Activated CD4-positive, alpha-beta memory T cell treated with anti-CD3 and anti-CD28 coated beads, Interleukin-2, amount 10 ng/mL, durations not matched to agents 7 days and 5 days (primary cell): ENCODE measurements at regions not wholly inside any gene's neighbourhood (a gene's known extent, or its start where the extent isn't known, plus 50 kb on each side); places are given as distances from the start of the nearest gene placed in this dataset.
"Not testable (repeated sequence)": the region's sequence is repeated elsewhere in the genome, so short reads cannot be mapped to it uniquely, and the experiment has no call there.

Experiments
- CTCF ChIA-PET: fragments of 350-600 bp; sonication (Branson Sonifier 250); formaldehyde crosslinking; loops from one replicate; lab custom pipeline; 2021; ENCODE audit warnings: antibody characterized with exemption, inconsistent platforms; lab: Charles Lee
- POLR2A ChIA-PET: fragments of 350-600 bp; sonication (Branson Sonifier 250); formaldehyde crosslinking; loops from one replicate; lab custom pipeline; 2021; ENCODE audit warnings: antibody characterized with exemption; lab: Charles Lee
- DNase-seq: peaks from one replicate; pipeline ENCODE4 v3.0.0-alpha.2; 2020
- H3K27ac Mint-ChIP-seq: one replicate; pipeline ENCODE4 v1.8.0; 2021; ENCODE audit warnings: mild to moderate bottlenecking, mixed read lengths
- H3K27me3 Mint-ChIP-seq: one replicate; pipeline ENCODE4 v1.8.0; 2021; ENCODE audit warnings: mixed read lengths
- H3K36me3 Mint-ChIP-seq: one replicate; pipeline ENCODE4 v1.8.0; 2021; ENCODE audit warnings: low read depth, mixed read lengths
- H3K4me1 Mint-ChIP-seq: one replicate; pipeline ENCODE4 v1.8.0; 2021; ENCODE audit warnings: mixed read lengths
- H3K4me3 Mint-ChIP-seq: one replicate; pipeline ENCODE4 v1.8.0; 2021; ENCODE audit warnings: mild to moderate bottlenecking, mixed read lengths
- H3K9me3 Mint-ChIP-seq: one replicate; pipeline ENCODE4 v1.8.0; 2021; ENCODE audit warnings: mixed read lengths

- DNase-seq = not testable (repeated sequence)
Observed at GRCh38 chr1:2851918-2852317, 50.4 kb upstream of the TTC34 start.

GRCh38 chr1:2853711-2854110, 52.2 kb upstream of the TTC34 start:
- Mint-ChIP-seq H3K27ac (no peak overlapping the region), H3K27me3 (no peaks in the 10 kb centered on the region), H3K36me3 (no peaks in the 10 kb centered on the region), H3K4me1 (no peaks in the 10 kb centered on the region), H3K4me3 (no peak overlapping the region), H3K9me3 (peaks cover 4% of the 10 kb centered on the region)
- DNase-seq = no peak
- ChIA-PET CTCF (no interaction called here), POLR2A (no interaction called here)

More at GRCh38 chr1:2851918-2852317, 50.4 kb upstream of the TTC34 start:
- H3K4me3 Mint-ChIP-seq, CTCF ChIA-PET, H3K27ac Mint-ChIP-seq, POLR2A ChIA-PET, H3K27me3 Mint-ChIP-seq, H3K36me3 Mint-ChIP-seq, H3K9me3 Mint-ChIP-seq, H3K4me1 Mint-ChIP-seq: not testable (repeated sequence)

- Mint-ChIP-seq H3K9me3 (peaks cover 6% of the 10 kb centered on the region), H3K27ac (no peak overlapping the region), H3K36me3 (no peaks in the 10 kb centered on the region), H3K4me1 (no peaks in the 10 kb centered on the region), H3K27me3 (no peaks in the 10 kb centered on the region), H3K4me3 (no peak overlapping the region)
- no peak for DNase-seq
- POLR2A ChIA-PET = no interaction called here
- CTCF ChIA-PET = no interaction called here
Observed at GRCh38 chr1:2854151-2854550, 52.7 kb upstream of the TTC34 start.

- CTCF ChIA-PET = no interaction called here
- no peak for DNase-seq
- no peaks in the 10 kb centered on the region for H3K27me3 Mint-ChIP-seq
- no peak overlapping the region for H3K4me3 Mint-ChIP-seq
- no peaks in the 10 kb centered on the region for H3K4me1 Mint-ChIP-seq
- POLR2A ChIA-PET = no interaction called here
- H3K27ac Mint-ChIP-seq = no peak overlapping the region
- H3K9me3 Mint-ChIP-seq = peaks cover 6% of the 10 kb centered on the region
- no peaks in the 10 kb centered on the region for H3K36me3 Mint-ChIP-seq
Observed at GRCh38 chr1:2854611-2855010, 53.1 kb upstream of the TTC34 start.

- no peaks in the 10 kb centered on the region for H3K4me1 Mint-ChIP-seq
- no peak for DNase-seq
- no peaks in the 10 kb centered on the region for H3K27me3 Mint-ChIP-seq
- H3K4me3 Mint-ChIP-seq = no peak overlapping the region
- no peaks in the 10 kb centered on the region for H3K36me3 Mint-ChIP-seq
- ChIA-PET CTCF (no interaction called here), POLR2A (no interaction called here)
- H3K27ac Mint-ChIP-seq = no peak overlapping the region
- H3K9me3 Mint-ChIP-seq = peaks cover 6% of the 10 kb centered on the region
Observed at GRCh38 chr1:2855206-2856065, 53.9 kb upstream of the TTC34 start.

- CTCF ChIA-PET = no interaction called here
- DNase-seq = no peak
- Mint-ChIP-seq H3K9me3 (peaks cover 6% of the 10 kb centered on the region), H3K27ac (no peak overlapping the region), H3K4me1 (no peaks in the 10 kb centered on the region), H3K27me3 (no peaks in the 10 kb centered on the region), H3K36me3 (no peaks in the 10 kb centered on the region), H3K4me3 (no peak overlapping the region)
- POLR2A ChIA-PET = no interaction called here
Observed at GRCh38 chr1:2856066-2856390, 54.5 kb upstream of the TTC34 start.

- CTCF ChIA-PET = no interaction called here
- H3K4me3 Mint-ChIP-seq = no peak overlapping the region
- no peaks in the 10 kb centered on the region for H3K36me3 Mint-ChIP-seq
- H3K27me3 Mint-ChIP-seq = no peaks in the 10 kb centered on the region
- POLR2A ChIA-PET = no interaction called here
- peaks cover 6% of the 10 kb centered on the region for H3K9me3 Mint-ChIP-seq
- no peak for DNase-seq
- no peak overlapping the region for H3K27ac Mint-ChIP-seq
- H3K4me1 Mint-ChIP-seq = no peaks in the 10 kb centered on the region
Observed at GRCh38 chr1:2856676-2857375, 55.3 kb upstream of the TTC34 start.

- H3K27me3 Mint-ChIP-seq = no peaks in the 10 kb centered on the region
- POLR2A ChIA-PET = no interaction called here
- H3K4me3 Mint-ChIP-seq = no peak overlapping the region
- H3K27ac Mint-ChIP-seq = no peak overlapping the region
- DNase-seq = no peak
- peaks cover 6% of the 10 kb centered on the region for H3K9me3 Mint-ChIP-seq
- CTCF ChIA-PET = no interaction called here
- H3K4me1 Mint-ChIP-seq = no peaks in the 10 kb centered on the region
- no peaks in the 10 kb centered on the region for H3K36me3 Mint-ChIP-seq
Observed at GRCh38 chr1:2857521-2857920, 56.0 kb upstream of the TTC34 start.

- Mint-ChIP-seq H3K4me3 (no peak overlapping the region), H3K4me1 (no peaks in the 10 kb centered on the region), H3K36me3 (no peaks in the 10 kb centered on the region), H3K27ac (no peak overlapping the region), H3K27me3 (no peaks in the 10 kb centered on the region), H3K9me3 (peaks cover 6% of the 10 kb centered on the region)
- no peak for DNase-seq
- CTCF ChIA-PET = no interaction called here
- POLR2A ChIA-PET = no interaction called here
Observed at GRCh38 chr1:2858676-2859075, 57.2 kb upstream of the TTC34 start.

- POLR2A ChIA-PET = no interaction called here
- peaks cover 6% of the 10 kb centered on the region for H3K9me3 Mint-ChIP-seq
- no peak overlapping the region for H3K27ac Mint-ChIP-seq
- no peak overlapping the region for H3K4me3 Mint-ChIP-seq
- no peak for DNase-seq
- CTCF ChIA-PET = no interaction called here
- H3K4me1 Mint-ChIP-seq = no peaks in the 10 kb centered on the region
- H3K27me3 Mint-ChIP-seq = no peaks in the 10 kb centered on the region
- no peaks in the 10 kb centered on the region for H3K36me3 Mint-ChIP-seq
Observed at GRCh38 chr1:2859219-2859880, 57.9 kb upstream of the TTC34 start.

GRCh38 chr1:2859881-2860430, 58.5 kb upstream of the TTC34 start:
- no peaks in the 10 kb centered on the region for H3K27me3 Mint-ChIP-seq
- H3K4me3 Mint-ChIP-seq = no peak overlapping the region
- peaks cover 6% of the 10 kb centered on the region for H3K9me3 Mint-ChIP-seq
- DNase-seq = no peak
- no peaks in the 10 kb centered on the region for H3K4me1 Mint-ChIP-seq
- H3K27ac Mint-ChIP-seq = no peak overlapping the region
- H3K36me3 Mint-ChIP-seq = no peaks in the 10 kb centered on the region
- CTCF ChIA-PET = no interaction called here
- POLR2A ChIA-PET = no interaction called here

- no peak overlapping the region for H3K27ac Mint-ChIP-seq
- peaks cover 6% of the 10 kb centered on the region for H3K9me3 Mint-ChIP-seq
- no peaks in the 10 kb centered on the region for H3K4me1 Mint-ChIP-seq
- H3K4me3 Mint-ChIP-seq = no peak overlapping the region
- H3K27me3 Mint-ChIP-seq = no peaks in the 10 kb centered on the region
- DNase-seq = no peak
- ChIA-PET POLR2A (no interaction called here), CTCF (no interaction called here)
- no peaks in the 10 kb centered on the region for H3K36me3 Mint-ChIP-seq
Observed at GRCh38 chr1:2860476-2861142, 59.1 kb upstream of the TTC34 start.
